ENCODE measurements at regions not wholly inside any gene's neighbourhood (a gene's known extent, or its start where the extent isn't known, plus 50 kb on each side); places are given as distances from the start of the nearest gene placed in this dataset.
"Not testable (repeated sequence)": the region's sequence is repeated elsewhere in the genome, so short reads cannot be mapped to it uniquely, and the experiment has no call there.

DNA sequence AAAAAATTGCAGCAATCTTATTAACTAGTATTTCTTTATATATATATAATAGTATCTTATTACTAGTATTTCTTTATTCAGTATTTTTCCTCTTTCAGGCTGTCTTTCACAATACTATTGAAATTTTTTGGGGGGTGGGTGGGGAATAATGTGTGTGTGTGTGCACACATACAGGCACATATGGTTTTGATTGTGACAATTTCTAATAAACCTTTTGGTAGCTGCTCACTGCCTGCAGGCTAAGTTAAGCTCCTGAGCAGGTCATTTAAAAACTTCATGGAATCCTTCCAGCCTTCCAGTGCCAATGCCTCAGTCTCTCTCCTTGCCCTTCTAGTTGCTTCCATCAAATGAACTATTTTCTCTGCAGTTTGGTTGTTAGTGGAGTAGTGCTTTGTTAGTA is 490.1 kb downstream of the PCNX1 start:
- in situ Hi-C loops (cut with HindIII; ENCODE audit: low pct_ligation_motif_present, low sequenced_read_pairs) = no loop called here
- no peak overlapping the region for H3K4me3 ChIP-seq (ENCODE audit: low read depth, low read length)
- DNase-seq = no peak
- H3K36me3 ChIP-seq (replicated peaks) = no peaks in the 10 kb centered on the region
- no peak overlapping the region for H3K27ac ChIP-seq
- TF ChIP-seq, protein P1, sequence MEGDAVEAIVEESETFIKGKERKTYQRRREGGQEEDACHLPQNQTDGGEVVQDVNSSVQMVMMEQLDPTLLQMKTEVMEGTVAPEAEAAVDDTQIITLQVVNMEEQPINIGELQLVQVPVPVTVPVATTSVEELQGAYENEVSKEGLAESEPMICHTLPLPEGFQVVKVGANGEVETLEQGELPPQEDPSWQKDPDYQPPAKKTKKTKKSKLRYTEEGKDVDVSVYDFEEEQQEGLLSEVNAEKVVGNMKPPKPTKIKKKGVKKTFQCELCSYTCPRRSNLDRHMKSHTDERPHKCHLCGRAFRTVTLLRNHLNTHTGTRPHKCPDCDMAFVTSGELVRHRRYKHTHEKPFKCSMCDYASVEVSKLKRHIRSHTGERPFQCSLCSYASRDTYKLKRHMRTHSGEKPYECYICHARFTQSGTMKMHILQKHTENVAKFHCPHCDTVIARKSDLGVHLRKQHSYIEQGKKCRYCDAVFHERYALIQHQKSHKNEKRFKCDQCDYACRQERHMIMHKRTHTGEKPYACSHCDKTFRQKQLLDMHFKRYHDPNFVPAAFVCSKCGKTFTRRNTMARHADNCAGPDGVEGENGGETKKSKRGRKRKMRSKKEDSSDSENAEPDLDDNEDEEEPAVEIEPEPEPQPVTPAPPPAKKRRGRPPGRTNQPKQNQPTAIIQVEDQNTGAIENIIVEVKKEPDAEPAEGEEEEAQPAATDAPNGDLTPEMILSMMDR (IDR thresholded peaks at IDR 0.05; ENCODE audit: low read depth, low read length, missing control alignments) = no peak
- no peaks in the 10 kb centered on the region for H3K27me3 ChIP-seq (replicated peaks)

DNA sequence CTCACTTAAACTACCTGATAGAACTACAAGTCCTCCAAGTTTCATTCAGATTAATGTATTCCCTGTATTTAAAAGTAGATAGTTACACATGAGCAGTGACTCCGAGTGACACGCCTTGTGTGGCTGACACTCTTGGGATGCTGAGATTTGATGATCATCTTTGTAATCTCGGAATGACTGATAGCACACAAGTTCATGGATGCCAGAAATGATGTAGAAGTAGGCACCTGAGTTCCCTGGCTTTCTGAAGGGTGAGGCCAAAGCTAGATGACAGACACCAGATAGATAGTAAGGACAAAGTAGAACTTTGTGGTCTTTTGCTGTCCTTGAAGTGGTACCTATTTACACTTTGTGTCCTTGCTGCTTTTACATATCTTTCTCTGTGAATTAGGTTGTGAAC is 491.2 kb downstream of the PCNX1 start:
- in situ Hi-C loops (cut with HindIII; ENCODE audit: low pct_ligation_motif_present, low sequenced_read_pairs) = no loop called here
- Histone ChIP-seq H3K4me3 (ENCODE audit: low read depth, low read length) (no peak overlapping the region), H3K27ac (no peak overlapping the region), H3K36me3 (replicated peaks) (no peaks in the 10 kb centered on the region), H3K27me3 (replicated peaks) (no peaks in the 10 kb centered on the region)
- TF ChIP-seq, protein P1 (IDR thresholded peaks at IDR 0.05; ENCODE audit: low read depth, low read length, missing control alignments) = no peak
- no peak for DNase-seq

DNA sequence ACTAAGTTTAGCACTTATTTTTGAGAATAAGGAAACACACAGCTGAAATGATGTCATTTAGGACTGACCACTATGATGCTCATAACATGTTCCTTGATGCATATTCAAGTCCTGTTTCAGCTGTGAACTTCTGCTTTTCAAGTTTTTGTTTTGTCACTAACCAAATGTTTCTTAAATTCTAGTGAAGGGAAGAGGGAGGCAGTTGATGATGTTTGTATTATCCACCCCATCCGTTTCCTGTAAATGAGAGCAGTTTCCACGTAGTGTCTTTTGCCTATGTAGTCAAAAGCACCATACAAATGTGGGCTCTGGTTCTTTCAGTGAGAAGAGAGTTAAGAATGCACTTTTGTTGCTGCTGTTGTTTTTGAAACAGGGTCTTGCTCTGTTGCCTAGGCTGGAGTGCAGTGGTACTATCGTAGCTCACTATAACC is 491.8 kb downstream of the PCNX1 start:
- DNase-seq = no peak
- Histone ChIP-seq H3K27me3 (replicated peaks) (no peaks in the 10 kb centered on the region), H3K27ac (no peak overlapping the region), H3K4me3 (ENCODE audit: low read depth, low read length) (no peak overlapping the region), H3K36me3 (replicated peaks) (no peaks in the 10 kb centered on the region)
- TF ChIP-seq, protein P1 (IDR thresholded peaks at IDR 0.05; ENCODE audit: low read depth, low read length, missing control alignments) = no peak
- in situ Hi-C loops (cut with HindIII; ENCODE audit: low pct_ligation_motif_present, low sequenced_read_pairs) = no loop called here

DNA sequence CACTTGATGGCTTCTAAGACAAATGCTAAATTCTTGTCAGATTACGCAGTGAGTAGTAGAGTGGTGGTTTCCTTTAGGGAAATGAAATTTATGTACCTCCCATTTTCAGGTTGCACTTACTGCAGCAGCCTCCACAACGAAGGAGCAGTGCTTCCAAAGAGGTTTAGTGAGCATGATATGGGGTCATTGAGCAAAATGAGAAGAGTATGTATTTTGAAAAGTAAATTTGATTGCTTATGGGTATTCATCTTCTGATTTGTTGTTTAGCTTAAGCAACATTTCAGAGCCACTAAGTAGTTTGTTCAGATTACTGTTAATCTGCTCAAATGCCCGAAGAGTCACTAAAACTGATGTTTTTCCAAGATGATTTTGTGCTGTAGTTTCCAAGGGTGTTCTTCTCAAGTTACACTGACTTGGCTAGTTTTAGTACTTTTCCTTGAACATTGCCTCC is 493.6 kb downstream of the PCNX1 start:
- peak; percentile 25 for DNase-seq
- TF ChIP-seq, protein P1 (IDR thresholded peaks at IDR 0.05; ENCODE audit: low read depth, low read length, missing control alignments) = no peak

DNA sequence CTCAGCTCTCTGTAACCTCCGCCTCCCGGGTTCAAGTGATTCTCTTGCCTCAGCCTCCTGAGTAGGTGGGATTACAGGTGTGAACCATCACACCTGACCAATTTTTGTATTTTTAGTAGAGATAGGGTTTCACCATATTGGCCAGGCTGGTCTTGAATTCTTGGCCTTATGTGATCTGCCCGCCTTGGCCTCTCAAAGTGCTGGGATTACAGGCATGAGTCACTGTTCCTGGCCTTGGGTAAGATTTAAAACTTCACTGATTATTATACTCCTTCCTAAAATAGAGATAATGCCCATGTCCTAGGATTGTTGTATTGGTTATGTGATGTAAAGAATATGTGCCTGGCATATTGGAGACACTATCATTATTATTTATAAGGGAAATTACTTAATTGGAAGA is 495.2 kb downstream of the PCNX1 start:
- H3K27ac ChIP-seq; in situ Hi-C loops (cut with HindIII; ENCODE audit: low pct_ligation_motif_present, low sequenced_read_pairs); H3K27me3 ChIP-seq (replicated peaks); H3K36me3 ChIP-seq (replicated peaks); H3K4me3 ChIP-seq (ENCODE audit: low read depth, low read length): not testable (repeated sequence)
- DNase-seq = peak; percentile 44

More for the DNA sequence above, 493.6 kb downstream of the PCNX1 start:
- Histone ChIP-seq H3K4me3 (ENCODE audit: low read depth, low read length) (no peak overlapping the region), H3K27me3 (replicated peaks) (no peaks in the 10 kb centered on the region), H3K27ac (peak overlapping the region; percentile 11), H3K36me3 (replicated peaks) (no peaks in the 10 kb centered on the region)
- in situ Hi-C loops (cut with HindIII; ENCODE audit: low pct_ligation_motif_present, low sequenced_read_pairs) = no loop called here

DNA sequence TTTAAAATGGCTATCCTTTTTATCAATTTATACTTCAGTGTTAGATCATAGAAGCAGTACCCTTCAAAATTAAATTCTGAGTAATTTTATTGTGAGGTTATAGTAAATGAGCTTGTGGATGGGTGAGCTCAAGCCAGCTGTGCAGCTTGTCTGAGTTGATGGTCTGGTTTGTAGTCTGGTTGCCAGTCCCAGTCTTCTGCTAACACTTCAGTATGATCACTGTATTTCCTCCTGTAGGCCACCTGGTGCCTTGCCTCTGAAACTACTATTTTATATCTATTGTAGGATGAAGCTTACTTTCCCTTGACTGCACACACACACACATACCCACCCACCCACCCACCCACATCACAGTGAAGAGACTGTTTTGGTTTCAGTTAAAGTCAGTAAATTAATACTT is 496.4 kb downstream of the PCNX1 start:
- Histone ChIP-seq H3K27me3 (replicated peaks) (no peaks in the 10 kb centered on the region), H3K4me3 (ENCODE audit: low read depth, low read length) (no peak overlapping the region), H3K27ac (no peak overlapping the region), H3K36me3 (replicated peaks) (no peaks in the 10 kb centered on the region)
- peak; percentile 19 for DNase-seq
- in situ Hi-C loops (cut with HindIII; ENCODE audit: low pct_ligation_motif_present, low sequenced_read_pairs) = no loop called here
- TF ChIP-seq, protein P1 (IDR thresholded peaks at IDR 0.05; ENCODE audit: low read depth, low read length, missing control alignments) = peak; percentile 36

Data from brain microvascular endothelial cell (primary cell).